NCI-H1694 (cell line): ENCODE measurements at regions not wholly inside any gene's neighbourhood (a gene's known extent, or its start where the extent isn't known, plus 50 kb on each side); places are given as distances from the start of the nearest gene placed in this dataset.
"Not testable (repeated sequence)": the region's sequence is repeated elsewhere in the genome, so short reads cannot be mapped to it uniquely, and the experiment has no call there.

ENCODE experiments used
- DNase-seq: peaks from one replicate; lab custom pipeline; 2025; lab: John Stamatoyannopoulos, UW

DNA sequence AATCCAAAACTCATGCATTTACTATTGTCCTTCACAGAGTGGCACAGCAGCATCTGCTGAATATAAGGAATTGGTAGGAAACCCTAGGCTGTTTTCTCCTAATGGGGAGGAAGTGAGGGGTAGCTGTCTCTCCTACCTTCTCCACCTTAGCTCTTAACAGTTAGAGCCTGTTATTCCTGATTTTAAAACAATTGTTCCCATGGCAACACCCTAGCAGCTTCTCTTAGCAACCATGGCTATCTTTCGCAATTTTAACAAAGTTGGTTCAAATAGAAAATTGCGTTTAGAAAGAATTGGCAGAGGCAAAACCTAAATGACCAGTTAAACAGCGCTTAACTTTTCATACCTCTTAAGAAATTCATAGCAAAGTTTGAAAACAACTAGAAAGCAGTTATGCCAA lies 603.4 kb upstream of the AUTS2 start:
- no peak for DNase-seq

DNA sequence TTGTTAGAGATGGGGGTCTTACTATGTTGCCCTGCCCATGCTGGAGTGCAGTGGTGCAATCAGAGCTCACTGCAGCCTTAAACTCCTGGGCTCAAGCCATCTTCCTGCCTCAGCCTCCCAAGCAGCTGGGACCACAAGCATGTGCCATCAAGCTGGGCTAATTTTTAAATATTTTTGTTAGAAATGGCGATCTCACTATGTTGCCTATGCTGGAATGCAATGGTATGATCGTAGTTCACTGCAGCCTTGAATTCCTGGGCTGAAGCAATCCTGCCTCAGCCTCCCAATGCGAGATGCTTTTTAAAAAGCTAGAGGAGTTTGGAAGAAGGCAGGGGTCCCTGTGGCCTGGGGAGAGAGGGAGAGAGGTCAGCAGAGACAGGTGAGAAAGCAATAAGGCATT lies 600.1 kb upstream of the AUTS2 start:
- no peak for DNase-seq

DNA sequence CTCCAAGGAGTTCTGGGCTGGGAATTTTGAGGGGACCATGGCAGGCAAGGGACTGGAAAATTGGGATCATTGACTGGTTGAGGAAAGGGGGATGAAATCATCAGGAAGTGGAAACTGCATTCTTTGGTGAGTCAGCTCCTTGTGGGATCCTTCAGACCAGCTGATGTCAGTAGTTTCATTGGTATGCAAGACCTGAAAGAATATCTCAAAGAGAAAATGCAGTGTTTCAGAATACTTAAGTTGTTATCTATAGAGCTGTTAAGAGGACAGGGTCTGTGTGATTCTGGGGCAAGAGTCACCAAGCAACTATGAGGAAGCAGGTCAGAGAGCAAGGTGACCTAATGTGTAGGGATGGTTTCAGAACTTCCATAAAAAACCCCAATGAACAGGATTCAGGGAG lies 595.9 kb upstream of the AUTS2 start:
- no peak for DNase-seq

DNA sequence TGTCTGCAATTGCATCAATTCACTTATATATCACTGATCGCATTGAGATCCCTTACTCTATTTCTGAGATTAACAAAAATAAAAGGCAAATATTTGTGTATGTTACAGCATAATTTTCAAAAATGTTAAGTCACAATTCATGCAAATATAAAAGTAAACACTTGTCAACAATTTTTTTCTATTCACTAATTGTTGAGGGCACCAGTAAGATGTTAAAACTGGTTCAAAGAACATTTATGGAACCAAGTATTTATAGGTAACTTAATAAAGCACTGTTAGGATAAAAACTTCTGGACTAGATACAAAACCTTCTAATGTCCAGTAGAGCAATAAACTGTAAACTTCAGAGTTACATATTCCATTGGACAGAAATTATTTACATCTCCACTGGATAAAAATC lies 586.1 kb upstream of the AUTS2 start:
- DNase-seq: no peak

DNA sequence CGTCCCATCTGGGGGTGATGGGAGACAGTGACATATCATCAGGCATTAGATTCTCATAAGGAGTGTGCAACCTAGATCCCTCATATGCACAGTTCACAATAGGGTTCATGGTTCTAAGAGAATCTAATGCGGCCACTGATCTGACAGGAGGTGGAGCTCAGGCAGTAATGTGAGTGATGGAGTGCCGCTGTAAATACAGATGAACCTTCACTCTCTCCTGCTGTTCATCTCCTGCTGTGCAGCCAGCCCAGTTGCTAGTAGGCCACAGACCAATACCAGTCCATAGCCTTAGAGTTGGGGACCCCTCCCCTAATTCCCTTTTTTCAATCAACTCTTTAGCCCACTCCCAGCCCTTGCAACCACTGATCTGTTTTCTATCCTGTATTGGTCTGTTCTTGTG lies 581.1 kb upstream of the AUTS2 start:
- DNase-seq: no peak

DNA sequence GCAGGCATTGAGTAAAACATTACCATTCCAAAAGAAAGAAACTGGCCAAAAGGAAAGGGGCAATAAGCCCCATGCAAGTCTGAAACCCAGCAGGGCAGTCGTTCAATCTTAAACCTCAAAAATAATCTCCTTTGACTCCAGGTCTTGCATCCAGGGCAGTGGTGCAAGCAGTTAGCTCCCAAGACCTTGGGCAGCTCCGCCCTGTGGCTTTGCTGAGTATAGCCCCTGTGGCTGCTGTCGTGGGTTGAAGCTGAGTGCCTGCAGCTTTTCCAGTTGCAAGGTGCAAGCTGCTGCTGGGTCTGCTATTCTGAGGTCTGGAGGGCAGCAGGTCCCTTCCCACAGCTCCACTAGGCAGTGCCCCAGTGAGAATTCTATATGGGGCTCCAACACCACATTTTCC lies 580.1 kb upstream of the AUTS2 start:
- no peak for DNase-seq

DNA sequence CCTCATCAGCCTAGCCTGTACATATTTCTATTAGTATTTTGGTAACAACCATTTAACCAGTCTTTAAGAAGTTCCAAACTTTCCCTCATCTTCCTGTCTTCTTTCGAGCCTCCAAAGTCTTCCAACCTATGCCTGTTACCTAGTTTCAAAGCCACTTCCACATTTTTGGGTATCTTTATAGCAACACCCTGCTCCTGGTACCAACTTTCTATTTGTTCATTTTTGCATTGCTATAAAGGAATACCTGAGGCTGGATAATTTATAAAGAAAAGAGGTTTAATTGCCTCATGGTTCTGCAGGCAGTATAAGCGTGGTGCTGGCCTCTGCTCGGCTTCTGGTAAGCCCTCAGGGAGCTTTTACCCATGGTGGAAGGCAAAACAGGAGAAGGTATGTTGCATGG lies 578.8 kb upstream of the AUTS2 start:
- no peak for DNase-seq

DNA sequence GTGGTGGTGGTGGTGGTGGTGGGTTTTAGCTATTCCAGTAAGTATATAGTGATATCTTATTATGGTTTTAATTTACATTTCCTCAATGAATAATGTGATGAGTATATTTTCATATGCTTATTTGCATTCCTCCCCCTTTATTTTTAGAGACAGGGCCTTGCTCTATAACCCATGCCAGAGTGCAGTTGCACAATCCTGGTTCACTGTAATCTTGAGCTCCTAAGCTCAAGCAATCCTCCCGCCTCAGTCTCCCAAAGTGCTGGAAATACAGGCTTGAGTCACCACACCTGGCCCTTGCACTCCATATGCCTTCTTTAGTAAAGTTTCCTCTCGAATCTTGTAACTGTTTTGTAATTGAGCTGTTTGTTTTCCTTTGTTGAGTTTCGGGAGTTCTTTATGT lies 577.7 kb upstream of the AUTS2 start:
- no peak for DNase-seq

DNA sequence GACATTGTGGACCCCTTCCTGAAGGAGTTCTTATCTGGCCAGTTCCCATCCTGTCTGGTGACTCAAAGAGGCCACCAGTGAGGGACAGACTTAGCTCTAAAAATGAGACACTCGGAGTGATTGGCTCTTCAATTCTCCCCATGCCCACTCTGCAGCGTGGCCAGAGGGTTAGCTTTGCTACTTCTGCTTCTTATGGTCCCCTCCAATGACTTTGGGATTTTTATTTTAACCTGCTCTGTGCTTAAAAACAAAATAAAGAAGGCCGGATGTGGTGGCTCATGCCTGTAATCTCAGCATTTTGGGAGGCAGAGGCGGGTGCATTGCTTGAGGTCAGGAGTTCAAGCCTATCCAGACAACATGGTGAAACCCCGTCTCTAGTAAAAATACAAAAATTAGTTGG lies 573.0 kb upstream of the AUTS2 start:
- DNase-seq: no peak

DNA sequence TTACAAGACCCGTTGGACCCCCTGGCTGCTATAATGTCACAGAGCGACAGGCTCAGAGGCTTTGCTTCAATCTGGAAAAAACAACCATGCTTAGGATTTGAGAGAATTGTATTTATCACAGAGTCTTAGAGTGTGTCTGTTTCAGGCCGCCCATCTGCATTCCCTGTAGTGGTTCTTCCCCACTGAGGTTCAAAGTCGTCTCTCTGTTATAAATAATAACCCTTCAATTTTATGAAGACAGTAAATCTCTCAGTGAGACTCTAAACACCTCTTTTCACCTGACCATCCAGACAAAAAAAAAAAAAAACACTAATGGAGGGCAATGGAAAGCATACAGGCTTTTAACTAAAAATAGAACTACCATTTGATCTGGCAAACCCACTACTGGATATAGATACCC lies 565.4 kb upstream of the AUTS2 start:
- no peak for DNase-seq

DNA sequence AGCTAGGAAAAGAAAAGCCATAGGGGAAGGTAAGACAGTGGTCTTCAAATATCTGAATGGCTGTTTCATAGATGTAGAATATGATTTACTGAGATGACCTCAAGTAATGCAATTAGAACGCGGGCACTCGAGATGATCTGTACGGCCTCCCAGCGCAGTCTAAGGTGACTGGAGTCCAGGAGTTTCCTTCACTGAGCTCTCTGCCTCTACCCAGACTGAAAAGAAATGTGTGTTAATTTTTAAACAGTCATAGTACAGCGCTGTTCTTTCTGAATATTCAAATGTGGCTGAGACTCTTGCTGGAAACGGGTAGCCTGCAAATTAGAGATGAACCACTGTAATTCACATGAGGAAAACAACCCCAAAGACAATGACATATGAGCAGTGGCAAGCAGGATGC lies 562.4 kb upstream of the AUTS2 start:
- DNase-seq: no peak

DNA sequence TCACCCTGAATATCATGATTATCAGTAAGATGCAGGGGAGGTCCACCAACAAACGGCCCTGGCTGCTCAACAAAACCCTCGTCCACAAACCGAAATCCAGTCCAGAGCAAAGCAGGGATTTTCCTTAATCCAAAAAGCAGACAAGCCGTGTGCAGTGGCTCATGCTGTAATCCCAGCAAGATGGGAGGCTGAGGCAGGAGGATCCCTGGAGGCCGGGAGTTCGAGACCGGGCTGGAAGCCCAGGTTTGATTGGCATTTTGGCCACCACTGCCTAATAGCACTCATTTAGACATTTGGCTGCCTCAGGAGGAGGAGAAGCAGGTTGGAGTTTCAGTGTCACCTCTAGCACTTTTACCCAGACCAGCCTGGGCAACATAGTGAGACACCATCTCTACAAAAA lies 562.0 kb upstream of the AUTS2 start:
- no peak for DNase-seq

DNA sequence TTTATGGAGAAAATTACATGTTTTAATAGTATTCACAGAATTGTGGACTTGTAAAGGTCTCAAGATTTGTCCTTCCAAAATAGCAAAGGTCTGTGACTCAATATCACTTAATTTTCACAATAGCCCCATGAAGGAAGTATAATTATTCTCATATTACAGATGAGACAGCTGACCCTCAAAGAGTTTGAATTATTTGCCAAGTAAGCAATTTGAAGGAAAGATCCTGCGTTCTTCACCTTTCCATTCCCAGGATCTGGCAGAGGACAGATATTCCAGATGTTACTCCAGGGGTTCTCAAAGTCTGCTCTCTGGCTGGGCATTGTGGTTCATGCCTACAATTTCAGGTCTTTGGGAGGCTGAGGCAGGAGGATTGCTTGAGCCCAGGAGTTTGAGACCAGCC lies 559.4 kb upstream of the AUTS2 start:
- no peak for DNase-seq

DNA sequence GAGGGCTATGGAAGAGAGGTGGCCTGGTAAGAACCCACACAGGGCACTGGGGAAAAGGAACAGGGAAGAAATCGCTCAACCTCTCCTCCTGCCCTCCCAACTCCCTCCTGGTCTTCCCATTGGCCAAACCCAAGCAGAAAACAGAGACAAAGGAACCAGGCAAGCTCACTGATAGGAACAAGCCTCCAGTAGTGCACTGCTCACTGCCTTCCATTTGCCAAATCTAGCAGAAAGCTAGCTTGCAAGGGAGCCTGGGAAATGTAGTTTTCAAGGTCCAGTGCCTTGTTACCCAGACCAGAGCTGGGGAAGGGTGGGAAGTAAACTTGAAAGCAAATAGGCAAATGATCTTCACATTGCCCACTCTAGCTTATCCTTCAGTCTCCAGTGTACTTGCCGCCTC lies 556.1 kb upstream of the AUTS2 start:
- DNase-seq: no peak

DNA sequence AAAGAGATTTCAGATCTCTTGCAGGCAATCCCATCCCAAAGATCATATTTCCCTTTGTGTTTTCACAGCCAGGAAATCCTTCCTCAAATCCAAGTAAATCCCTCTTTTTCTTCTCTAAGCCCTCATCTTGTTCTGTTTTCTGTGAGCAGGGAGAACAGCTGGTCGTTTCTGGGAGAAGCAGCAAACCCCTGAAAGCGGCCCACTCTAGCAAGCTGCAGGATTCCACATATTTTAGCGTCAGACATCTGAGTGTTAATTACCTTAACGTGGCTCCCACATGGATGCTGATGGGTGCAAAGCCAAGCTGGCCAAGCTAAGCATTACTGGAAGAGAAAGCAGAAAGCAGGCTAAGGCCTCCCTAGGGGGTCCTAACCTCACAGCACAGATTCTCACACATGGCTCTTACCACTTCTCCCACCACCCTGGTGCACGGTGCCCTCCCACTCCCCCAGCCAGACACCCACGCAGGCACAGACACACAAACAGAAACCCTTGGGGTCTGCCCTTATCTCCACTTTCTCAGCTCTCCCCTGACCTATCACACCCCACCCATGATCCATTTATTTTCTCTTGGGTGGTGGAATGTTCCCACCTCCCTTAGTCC lies 551.0 kb upstream of the AUTS2 start:
- DNase-seq: no peak

DNA sequence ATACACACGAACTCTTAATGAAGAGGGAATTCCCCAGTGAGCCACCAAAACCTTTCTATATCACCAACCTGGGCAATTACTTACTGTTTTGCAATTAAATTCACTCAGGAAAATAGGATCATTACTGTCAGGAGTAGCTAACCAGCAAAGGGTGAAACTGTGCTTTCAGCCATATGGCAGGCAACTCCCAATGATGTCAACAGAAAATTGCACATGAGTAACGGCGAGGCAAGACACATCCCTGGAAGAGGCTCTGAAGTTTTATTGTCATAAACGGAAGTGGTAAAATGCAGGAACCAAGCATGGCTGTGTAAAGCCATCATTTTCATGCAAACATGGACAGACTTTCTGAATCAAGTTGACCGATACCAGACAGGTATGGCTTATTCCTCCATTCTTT lies 548.9 kb upstream of the AUTS2 start:
- peak; percentile 52 for DNase-seq

DNA sequence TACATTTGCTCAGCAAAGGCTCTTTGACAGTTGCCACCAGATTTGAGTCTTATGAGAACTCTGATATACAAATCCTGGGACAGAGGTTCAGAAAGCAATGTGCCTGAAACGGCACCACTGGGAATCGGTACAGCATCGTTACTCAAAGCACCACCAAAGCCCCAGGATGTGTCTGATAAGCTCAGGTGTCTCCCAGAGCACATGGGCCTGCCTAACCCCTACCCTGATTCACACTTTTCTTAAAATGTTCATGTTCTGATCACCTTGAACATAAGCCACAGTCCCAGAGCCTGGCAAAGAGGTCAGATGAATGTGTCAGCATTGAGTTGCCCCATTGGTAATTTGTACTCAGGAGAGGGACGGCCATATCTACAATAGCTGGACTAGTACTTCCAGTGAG lies 545.8 kb upstream of the AUTS2 start:
- DNase-seq: no peak

DNA sequence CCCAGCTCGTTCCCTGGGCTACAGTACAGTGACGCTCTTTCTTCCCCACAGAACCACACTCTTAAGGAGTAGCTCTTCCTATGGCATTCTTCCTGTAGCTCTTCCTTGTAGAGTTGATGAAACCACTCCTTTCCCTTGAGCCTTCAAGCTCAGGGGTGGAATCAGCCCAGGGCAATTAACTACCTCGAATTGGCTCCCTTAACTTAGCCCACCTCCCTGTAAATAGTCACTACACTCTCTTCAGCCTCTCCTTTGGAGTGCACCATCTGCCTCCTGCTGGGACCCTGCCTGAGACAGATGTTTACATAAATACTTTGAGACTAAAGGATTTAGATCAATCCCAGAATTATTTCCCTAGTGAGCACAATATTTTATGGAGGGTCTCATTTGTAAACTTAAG lies 537.8 kb upstream of the AUTS2 start:
- DNase-seq: peak; percentile 27

DNA sequence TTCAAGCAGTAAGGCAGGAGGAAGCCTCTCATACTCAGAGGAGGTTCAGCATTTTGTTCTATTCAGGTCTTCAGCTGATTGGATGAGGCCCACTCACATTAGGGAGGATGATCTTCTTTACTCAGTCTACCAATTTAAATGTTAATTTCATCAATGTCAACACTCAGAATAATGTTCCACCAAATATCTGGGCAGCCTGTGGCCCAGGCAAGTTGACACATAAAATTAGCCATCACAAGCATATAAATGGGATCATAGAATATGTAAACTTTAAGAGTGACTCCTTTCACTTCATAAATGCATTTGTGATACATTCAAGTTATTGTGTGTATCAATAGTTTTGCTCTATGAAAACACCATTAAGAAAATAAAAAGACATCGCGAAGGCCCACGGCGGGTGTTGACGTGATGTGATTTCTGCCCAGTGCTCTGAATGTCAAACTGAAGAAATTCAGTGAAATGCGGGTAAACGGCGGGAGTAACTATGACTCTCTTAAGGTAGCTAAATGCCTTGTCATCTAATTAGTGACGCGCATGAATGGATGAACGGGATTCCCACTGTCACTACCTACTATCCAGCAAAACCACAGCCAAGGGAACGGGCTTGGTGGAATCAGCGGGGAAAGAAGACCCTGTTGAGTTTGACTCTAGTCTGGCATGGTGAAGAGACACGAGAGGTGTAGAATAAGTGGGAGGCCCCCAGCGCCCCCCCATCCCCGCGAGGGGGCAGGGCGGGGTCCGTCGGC lies 536.1 kb upstream of the AUTS2 start:
- DNase-seq: no peak

DNA sequence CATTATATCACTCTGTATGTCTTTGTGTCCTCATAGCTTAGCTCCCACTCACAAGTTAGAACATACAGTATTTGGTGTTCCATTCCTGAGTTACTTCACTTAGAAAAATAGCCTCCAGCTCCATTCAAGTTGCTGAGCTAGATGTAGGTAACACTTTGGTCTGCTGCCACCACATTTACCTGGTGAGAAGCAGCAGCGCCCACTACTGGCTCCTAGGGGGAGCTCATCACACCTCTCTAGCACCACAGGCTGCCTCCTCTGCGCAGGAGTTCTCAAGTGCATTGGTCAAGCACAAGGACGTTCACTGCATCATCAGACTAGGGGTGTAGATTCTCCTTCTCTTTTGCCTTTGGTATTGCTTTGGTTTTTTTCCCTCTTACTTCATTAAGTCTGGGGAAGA lies 530.9 kb upstream of the AUTS2 start:
- DNase-seq: peak; percentile 2

DNA sequence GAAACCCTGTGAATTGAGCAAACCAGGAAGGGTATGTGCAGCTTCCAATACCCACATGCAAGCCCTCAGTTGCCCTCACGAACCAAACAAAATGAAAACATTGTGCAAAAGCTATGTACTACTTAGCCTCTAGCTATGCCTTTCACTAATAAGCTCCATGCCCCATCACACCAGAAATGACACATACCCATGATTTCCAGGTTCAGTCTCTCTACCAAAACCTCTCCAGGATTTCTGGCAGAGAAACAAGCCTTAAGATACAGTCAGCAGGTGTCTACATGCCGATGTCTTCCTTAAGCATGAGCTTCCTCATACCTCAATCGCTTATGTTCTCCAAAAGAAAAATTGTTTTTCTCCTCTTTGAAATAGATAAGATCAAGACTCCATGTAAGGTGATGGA lies 527.8 kb upstream of the AUTS2 start:
- no peak for DNase-seq

DNA sequence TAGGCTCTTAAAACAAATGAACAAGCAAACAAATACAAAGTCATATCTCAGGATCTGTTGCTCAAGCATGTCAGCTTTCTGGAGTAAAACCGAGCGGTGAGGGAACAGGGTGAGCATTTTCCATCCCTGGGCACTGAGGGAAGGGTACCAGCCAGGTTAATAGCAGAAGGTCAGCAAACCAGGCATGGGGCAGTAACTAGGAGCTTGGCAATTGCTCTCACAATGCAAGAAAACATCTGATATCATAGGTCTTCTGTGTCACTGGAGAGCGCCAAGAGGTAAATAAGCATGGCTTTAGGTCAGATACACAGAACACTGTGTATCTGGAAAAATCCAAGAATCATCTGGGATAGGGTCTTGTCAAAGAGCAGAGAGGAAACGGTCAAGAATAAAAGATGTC lies 521.7 kb upstream of the AUTS2 start:
- DNase-seq: no peak

DNA sequence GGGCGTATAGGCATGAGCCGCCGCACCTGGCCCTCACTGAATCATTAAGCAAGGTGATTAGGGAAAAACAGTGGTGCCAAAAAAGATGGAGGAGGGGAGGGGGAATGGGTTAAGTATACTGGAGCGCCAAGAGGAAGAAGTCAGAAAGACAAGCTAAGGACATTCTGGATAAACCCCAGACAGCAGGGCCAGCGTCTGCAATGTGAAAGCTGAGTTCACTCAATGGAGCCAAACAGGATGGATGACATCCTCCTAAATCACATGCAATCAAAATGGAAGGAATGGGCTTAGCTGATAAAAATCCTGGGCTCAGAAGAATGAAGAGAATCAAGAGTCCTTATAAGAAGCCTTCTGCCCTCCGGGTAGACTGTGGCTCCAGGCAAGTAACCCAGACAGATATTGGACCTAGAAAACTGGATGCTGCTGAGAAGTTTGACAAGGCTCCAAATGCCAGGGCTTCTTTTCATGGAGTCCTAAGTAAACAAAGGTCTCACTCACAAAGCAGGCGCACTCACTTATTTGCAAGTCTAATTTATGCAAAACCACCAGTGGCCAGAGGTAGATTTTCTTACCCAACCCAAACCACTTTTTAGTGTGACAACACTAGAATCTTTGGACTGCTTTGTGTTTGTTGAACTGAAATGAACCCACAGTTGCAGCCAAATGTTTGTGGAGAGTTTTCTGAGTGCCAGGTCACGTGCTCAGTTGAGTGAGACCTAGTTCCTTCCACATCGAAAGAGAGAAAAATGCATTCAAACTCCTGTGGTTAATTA lies 519.1 kb upstream of the AUTS2 start:
- DNase-seq: no peak

DNA sequence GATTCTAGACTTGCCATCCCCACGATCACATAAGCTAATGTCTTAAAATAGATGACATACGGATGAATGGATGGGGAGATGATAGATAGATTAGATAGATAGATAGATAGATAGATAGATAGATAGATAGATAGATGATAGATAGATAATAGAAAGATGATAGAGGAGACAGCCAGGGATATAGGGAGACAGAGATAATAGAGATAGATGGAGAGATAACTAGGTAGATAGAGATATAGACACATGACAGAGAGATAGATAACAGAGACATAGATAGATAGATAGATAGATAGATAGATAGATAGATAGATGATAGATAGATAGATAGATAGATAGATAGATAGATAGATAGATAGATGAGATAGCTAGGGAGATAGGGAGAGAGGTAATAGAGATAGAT lies 511.0 kb upstream of the AUTS2 start:
- not testable (repeated sequence) for DNase-seq
